Vagina (tissue), 2 donors: ENCODE measurements at regions not wholly inside any gene's neighbourhood (a gene's known extent, or its start where the extent isn't known, plus 50 kb on each side); places are given as distances from the start of the nearest gene placed in this dataset.

ENCODE experiments used
- CTCF ChIP-seq, 3 experiments: fragments of 450-650 bp in 2 of 3; fragments of 200-600 bp in 1 of 3; sonication (generic) in 1 of 3; IDR thresholded peaks; one replicate each; pipeline ENCODE4 v1.5.1; 2017 to 2019; ENCODE audit warnings: antibody characterized with exemption in 3 of 3, mild to moderate bottlenecking in 2 of 3, moderate library complexity in 2 of 3
- POLR2A ChIP-seq, 2 donors: fragments of 450-650 bp; IDR thresholded peaks; one replicate each; pipeline ENCODE4 v1.6.1; 2017; ENCODE audit warnings: antibody characterized with exemption in 2 of 2, mild to moderate bottlenecking in 2 of 2, moderate library complexity in 2 of 2
- POLR2AphosphoS5 ChIP-seq, 2 donors: sonication (generic); formaldehyde crosslinking; IDR thresholded peaks; one replicate each; pipeline ENCODE4 v1.9.0; 2017; ENCODE audit warnings: antibody characterized with exemption in 2 of 2, mild to moderate bottlenecking in 2 of 2, low read depth in 1 of 2; ENCODE audit not compliant: insufficient read depth in 1 of 2

GRCh38 chr5:63127054-63127453, 548.4 kb downstream of the LRRC70 start:
- TF ChIP-seq CTCF (IDR thresholded peaks at IDR 0.05) (no peak), POLR2A (IDR thresholded peaks at IDR 0.05) (no peak), POLR2AphosphoS5 (IDR thresholded peaks at IDR 0.05; ENCODE audit: insufficient read depth in 1 of 2, low read depth in 1 of 2) (no peak)
